OCI-LY1 (cell line): ENCODE measurements at regions not wholly inside any gene's neighbourhood (a gene's known extent, or its start where the extent isn't known, plus 50 kb on each side); places are given as distances from the start of the nearest gene placed in this dataset.

Experiments used
- EZH2 ChIP-seq: fragments of 200-600 bp; sonication (generic), shearing (Covaris generic); IDR thresholded peaks from 2 replicates; pipeline ENCODE4 v1.8.0; 2017; ENCODE audit warnings: borderline replicate concordance, mixed run types, mild to moderate bottlenecking, antibody characterized with exemption, low read length, moderate library complexity, mixed read lengths
- TF ChIP-seq, protein P1 (sequence below): fragments of 200-600 bp; sonication (generic), shearing (Covaris generic); IDR thresholded peaks from 2 replicates; pipeline ENCODE4 v1.5.1; 2017; ENCODE audit warnings: mild to moderate bottlenecking, antibody characterized with exemption, low read length, moderate library complexity, mixed read lengths

GRCh38 chr5:4977416-4978110, 162.6 kb upstream of the ADAMTS16 start:
- TF ChIP-seq, protein P1, sequence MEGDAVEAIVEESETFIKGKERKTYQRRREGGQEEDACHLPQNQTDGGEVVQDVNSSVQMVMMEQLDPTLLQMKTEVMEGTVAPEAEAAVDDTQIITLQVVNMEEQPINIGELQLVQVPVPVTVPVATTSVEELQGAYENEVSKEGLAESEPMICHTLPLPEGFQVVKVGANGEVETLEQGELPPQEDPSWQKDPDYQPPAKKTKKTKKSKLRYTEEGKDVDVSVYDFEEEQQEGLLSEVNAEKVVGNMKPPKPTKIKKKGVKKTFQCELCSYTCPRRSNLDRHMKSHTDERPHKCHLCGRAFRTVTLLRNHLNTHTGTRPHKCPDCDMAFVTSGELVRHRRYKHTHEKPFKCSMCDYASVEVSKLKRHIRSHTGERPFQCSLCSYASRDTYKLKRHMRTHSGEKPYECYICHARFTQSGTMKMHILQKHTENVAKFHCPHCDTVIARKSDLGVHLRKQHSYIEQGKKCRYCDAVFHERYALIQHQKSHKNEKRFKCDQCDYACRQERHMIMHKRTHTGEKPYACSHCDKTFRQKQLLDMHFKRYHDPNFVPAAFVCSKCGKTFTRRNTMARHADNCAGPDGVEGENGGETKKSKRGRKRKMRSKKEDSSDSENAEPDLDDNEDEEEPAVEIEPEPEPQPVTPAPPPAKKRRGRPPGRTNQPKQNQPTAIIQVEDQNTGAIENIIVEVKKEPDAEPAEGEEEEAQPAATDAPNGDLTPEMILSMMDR, result no peak
- no peak for TF ChIP-seq EZH2
